HG03103 (cell line): ENCODE measurements at regions not wholly inside any gene's neighbourhood (a gene's known extent, or its start where the extent isn't known, plus 50 kb on each side); places are given as distances from the start of the nearest gene placed in this dataset.

Source experiments
- ATAC-seq: cut with Tn5 transposase; IDR thresholded peaks from one replicate; pipeline ENCODE4 v1.9.1; 2021; ENCODE audit warnings: low read depth; ENCODE audit not compliant: unreplicated experiment

DNA sequence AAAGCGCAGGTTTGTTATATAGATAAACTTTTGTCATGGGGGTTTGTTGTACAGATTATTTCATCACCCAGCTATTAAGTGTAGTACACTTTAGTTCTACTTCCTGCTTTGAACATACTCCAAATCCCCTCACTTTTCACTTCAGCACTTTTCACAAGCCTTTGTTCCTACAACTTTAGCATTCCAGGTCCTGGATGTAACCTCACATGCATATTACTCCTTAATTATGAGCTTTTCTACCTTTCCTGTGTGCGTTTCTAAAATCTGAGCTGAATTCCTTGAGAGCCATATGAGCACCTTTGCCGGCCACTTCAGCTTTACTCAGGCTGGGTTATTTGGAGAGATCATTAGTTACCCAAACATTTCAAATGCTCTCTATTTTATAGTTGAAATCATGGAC, 179.2 kb upstream of the TNFAIP3 start:
- ATAC-seq: no peak

DNA sequence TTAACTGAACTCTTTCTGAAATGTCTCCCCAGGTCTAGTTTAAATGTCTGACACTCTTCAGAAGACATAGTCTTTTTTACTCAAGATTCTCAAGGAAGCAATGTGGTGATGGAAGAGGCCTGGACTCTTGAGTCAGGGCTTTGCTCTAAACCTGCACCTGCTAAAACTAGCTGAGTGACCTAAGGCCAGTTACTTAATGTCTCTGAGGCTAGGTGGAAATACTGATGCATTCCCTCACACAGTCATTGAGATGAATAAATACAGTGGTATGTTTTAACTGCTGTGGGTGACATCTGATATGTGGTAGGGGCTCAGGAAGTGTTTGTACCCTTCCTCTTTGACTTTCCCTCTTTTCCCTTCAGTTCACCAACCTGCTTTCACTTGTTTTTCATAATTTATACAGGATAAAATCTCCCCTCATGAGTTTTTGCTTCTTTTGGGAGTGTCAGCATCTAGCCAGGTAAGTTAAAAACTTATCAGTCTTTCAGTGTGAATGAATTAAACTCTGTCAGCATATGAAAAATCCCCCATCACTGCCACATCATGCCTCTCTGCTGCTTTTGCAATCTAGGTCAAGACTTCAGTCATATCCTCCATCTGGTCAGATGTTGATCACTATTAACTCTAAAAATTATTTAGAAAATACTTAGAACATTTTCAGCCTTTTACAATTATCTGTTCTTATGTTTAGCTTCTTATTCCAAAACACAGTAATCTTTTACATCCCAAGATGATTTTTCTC, 178.7 kb upstream of the TNFAIP3 start:
- no peak for ATAC-seq

DNA sequence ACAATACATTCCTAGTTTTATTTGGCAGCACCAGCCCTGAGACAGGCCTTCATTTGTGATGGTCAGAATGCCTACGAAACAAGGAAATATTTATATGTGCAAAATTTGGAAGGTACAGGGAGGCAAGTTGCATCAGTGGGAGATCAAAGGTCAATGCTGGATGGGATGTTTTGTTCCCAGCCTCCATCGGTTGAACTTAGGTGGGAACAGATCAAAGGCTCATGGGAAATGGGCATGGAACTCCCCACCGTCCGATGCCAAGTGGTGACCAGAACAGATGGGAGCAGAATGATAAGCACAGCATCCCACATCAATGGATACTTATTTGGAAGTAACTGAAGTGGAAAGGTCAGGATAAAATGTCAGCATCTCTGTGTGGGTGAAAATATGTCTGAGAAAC, 177.7 kb upstream of the TNFAIP3 start:
- no peak for ATAC-seq

DNA sequence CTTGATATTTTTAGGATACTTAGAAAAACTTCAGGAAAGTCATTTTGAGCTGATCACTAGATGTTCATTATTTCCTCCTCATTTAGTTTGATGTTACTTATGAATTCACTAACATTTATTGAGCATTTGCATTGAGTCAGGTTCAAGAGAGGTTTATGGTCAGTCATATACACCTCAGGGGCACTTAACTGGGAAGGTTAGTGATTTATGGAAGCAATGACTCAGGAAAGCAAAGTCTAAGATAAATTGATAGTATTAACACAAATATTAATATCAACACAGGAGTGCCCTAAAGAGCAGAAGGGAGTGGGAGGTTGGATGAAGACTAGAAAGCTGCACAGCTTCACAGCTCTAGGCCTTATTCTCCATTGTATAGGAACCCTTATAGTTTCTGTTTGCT, 177.0 kb upstream of the TNFAIP3 start:
- no peak for ATAC-seq

DNA sequence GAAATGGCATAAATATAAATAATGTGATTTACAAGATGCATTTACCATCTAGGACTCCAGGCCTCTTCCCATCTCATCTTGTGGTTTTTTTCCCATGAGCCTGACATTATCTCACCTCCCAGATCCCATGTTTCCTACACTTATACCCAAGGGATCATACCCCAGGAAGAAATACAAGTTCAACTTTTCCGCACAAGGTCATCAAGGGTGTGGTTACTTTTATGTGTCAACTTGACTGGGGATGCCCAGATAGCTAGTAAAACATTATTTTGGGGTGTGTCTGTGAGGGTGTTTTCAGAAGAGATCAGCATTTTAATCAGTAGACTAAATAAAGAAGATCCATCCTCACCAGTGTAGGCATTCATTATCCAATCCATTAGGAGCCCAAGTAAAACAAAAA, 176.3 kb upstream of the TNFAIP3 start:
- no peak for ATAC-seq

DNA sequence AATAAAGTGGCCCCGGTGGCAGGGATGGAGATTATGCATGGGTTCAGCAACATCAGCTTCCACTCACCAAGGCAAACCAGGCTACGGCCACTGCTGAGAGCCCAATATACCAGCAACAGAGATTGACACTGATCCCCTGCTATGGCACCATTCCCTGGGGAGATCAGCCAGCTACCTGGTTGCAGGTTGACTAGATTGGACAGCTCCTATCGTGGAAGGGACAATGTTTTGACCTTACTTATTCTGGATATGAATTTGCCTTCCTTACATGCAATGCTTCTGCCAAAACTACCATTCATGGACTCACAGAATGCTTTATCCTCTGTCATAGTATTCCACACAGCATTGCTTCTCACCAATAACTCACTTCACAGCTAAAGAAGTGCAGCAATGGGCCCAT, 174.8 kb upstream of the TNFAIP3 start:
- no peak for ATAC-seq

DNA sequence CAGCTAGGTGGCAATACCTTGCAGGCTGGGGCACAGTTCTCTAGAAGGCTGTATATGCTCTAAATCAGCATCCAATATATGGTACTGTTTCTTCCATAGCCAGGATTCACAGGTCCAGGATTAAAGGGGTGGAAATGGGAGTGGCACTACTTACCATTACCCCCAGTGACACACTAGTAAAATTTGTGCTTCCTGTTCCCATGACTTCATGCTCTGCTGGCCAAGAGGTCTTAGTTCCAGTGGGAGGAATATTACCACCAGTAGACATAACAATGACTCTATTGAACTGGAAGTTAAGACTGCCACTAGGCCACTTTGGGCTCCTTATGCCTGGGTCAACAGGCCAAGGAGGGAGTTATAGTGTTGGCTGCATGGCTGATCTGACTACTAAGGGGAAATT, 174.3 kb upstream of the TNFAIP3 start:
- ATAC-seq: no peak

DNA sequence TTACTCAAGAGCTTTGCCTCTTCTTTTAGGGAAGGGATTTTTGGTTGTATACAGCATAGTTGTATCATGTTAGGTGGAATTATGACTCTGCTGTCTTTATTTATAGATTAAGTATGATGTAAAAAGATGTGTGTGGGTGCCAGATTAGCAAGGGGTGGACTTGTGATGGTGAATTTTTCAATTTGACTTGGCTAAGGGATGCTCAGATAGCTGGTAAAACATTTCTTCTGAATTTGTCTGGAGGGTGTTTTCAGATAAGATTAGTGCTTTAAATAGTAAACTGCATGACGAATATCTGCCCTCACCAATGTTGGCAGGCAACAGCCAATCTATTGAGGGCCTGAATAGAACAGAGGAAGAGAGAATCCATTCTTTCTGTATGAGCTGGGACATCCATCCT, 173.3 kb upstream of the TNFAIP3 start:
- no peak for ATAC-seq

DNA sequence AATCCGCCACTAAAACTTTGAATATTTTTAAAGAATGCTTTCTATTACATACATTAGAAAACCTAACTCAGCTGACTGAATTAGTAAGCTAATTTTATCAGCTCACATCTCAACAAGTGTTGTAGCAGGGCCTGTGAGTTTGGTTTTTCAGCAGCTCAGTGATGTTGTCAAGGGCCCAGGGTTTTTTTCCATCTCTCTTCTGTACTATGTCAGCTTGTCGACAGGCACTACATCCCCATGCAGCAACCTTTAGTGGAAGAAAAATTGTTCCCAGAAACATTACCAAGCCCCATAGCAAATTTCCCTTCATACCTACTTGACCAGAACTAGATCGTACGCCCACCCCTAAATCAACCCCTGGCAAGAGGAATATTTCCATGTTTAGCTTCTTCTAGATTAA, 170.3 kb upstream of the TNFAIP3 start:
- ATAC-seq: no peak

DNA sequence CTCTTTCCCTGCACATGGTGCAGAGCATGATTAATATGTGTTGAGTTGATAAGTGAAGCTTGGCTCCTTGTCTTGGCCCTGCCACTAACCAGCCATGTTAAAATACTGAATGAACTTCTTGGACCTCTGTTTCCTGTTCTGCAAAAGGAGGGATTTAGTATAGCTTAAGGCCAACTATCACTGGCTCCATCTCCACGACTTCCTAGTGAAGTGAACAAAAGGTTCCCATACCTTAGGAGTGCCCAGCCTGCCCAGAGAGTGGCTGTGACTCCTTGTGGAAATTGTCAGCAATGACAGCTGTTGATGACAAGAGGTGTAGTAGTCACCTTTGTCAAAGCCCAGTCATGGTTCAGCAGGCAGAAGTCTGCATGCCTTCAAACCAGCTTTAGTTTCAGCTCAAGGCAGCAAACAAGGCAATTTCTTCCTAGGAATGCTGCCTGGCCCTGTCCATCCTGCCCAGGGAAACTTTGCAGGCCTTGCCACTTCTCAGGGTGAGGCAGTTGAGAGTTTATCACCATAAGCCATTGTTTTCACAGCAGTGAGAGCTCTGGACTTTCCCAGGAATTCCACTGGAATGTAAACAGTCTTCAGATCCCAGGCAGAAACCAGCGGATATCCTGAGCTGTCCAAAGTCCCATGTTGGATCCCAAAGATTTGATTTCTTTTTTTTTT, 169.7 kb upstream of the TNFAIP3 start:
- no peak for ATAC-seq

DNA sequence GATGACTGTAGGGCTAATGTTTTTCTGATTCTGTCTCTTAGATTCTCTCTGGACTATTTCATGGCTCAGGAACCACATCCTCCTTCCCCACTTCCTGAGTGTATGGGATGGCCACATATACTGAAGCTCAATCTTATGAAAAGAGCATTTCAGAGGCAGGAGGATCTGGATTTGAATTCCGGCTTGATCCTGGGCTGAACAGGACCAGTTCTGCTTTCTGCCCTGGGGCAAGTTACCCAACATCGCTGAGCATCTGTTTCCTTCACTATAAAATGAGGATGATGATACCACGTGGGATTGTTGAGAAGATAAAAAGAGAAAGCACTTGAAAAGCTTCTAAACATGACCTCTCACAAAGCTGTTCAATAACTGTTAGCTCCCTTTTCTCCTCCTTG, 168.4 kb upstream of the TNFAIP3 start:
- ATAC-seq: no peak

DNA sequence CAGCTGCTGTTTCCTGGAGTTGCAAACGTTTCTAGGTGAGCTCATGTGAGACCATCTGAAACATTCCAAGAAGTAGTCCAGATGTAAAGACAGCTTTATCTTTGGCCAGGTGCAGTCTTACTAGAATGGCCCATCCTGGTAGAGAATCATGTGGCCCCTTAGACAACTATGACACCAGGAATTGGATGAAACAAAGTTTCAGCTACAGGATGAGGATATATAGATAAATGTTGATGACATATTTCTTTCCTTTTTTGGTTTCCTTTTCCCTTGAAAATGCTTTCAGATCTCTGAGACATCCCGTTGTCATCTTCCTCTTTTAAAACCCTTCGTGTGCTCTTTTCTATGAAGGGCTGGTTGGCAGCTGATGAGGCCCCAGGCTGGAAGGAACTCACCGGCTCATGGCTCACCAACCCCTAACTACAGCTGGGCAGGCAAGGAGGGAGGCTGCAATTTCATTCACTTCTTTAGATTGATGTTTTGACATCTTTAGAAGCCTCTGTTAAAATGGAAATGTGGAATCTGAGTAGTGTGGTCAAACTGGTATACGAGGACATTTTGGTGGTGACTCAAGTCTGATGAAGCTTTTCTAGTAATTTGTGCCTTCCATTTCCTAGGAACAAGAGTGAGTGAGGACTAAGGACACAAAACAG, 167.9 kb upstream of the TNFAIP3 start:
- no peak for ATAC-seq

DNA sequence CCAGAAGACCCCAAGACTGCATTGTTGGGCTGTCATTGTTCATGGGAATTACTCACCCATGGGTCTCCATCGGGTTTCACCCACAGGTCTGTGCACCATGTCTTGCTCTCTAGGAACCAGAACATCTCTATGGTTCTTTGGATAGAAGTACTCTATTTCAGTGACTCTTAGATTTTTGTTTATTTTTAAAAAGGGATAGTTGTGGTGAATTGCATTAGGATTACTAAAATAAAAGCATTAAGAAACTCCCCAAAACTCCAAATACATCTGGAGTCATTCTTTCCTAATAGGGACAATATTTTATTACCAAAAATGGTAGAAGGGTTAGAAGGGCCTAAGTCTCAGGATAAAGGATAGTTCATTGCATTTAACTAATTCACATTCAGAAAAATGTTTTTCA, 166.9 kb upstream of the TNFAIP3 start:
- no peak for ATAC-seq

DNA sequence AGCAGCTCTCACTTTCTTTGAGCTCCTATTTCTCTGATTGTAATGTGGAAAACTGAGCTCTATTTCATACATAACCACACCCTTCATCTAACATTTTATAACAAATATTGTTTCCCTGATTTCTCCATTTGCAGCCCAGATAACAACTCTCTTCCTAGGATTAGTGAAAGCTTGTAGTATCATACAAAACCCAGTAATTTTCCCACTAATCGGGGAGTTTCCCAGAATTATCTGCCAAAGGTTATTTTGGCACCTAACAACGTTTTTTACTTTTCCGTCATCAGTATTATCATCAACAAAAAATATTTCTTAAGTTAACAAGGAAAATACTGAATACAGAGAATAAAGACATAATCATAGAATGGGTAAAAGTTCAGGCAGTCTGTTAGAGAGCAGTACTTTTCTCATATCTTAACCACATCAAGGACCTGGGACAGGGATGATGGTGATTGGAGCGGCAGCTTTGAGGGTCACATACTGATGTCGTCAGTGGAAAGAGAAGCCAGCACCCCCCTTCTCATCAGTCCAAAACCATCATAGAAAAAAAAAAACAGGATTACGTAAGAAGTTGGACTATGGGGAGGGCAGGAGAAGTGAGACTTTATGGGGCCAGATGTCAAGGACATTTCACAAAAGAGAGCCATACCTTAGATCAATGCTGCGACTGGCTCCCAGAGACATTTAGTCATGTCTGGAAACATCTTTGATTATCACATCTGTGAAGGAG, 166.1 kb upstream of the TNFAIP3 start:
- no peak for ATAC-seq

DNA sequence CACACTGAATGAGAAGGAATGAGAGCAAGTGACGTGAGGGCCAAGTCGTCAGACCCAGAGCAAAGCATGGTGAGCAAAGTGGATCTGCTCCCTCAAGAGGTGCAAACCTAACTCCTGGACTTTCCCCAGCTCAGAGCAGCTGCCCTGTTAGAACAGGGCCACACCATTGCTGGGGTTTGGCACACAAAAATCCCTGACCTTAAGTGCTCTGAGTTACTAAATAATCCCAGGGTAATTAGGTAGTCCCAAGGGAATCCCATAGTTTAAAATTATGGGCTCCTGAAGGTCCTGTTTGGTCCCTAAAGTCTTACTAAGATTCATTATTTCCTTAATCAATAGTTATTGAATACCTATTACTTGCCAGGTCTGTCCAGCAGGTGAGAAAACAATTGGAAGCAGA, 165.1 kb upstream of the TNFAIP3 start:
- ATAC-seq: no peak

DNA sequence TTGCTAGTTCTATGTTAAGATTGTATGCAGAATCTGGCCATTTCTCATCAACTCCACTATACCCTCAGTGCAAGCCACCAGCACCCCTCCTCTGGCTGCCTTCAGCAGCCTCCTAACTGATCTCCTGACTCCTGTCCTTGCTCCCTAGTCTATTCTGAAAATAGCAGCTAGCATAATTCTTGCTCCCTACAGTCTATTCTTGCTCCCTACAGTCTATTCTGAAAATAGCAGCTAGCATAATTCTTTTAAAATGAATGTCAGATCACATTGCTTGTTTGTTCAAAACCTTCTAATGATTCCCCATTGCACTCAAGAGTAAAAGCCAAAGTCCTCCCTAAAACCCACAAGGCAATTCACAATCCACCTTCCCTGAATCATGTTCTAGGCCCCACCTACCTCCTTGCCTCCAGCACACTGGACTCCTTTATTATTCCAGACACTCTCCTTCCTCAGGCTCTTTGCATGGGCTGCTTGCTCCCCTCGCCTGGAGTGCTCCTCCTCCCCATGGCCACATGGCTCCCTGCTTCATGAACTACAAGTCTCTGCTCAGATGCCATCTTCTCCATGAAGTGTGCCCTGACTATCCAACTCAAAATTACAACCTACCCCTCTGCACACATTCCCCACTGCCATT, 164.2 kb upstream of the TNFAIP3 start:
- ATAC-seq: no peak

DNA sequence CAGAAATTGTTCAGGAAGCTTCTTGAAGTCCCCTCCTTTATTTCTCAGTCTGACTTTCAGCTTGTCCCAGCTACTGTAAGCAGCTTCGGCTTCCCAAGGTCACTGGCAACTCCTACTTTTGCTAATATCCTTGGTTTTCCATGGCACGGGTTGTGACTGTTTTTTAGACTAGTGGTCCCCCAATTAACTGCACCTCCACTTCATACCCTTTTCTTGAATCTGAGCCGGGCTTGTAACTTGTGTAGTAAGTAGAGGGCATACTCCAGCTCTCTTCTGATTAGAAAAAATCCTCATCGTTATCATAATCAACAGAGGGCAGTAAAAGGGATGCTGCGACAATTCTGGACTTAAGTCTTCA, 162.3 kb upstream of the TNFAIP3 start:
- no peak for ATAC-seq

DNA sequence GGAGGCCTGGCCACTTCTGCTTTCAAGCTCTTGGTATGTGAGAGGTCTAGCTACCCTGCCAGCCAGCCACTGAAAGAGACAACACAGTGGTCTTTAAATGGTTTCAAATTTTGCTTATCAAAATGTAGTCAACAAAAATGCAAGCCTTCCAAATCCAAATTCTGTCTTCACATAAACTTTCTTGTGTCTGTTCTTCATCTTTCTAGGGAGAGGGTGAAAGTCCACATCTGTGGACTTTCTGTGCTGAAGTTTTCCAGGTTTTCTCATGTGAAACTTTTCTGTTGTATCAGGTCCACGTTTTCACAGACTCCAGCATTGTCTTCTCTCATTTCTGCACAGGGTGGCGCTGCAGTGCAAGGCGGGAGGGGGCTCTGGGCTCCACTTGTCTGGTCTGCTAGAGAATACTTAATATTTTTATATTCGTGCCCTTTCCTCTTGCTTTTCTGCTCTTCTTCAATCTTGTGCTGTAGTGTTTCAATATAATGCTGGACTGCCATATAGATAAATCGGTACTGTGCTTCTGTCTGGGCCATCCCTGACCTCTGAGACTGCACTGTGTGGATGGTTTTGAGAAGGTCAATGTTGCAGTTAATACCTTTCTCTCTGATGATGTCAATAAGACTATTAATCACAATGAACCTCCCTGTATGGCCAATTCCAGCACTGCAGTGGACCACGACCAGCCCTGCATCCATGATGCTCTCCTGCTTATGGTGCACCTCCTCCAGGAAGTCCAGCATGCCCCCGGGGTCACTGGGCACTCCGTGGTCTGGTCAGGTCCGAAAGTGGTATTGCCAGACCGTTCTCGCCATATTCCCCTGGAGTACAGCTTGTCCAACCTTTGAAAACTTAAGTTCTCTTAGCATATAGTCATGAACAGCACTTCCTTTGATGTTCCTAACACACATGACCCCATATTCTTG, 161.6 kb upstream of the TNFAIP3 start:
- ATAC-seq: no peak

DNA sequence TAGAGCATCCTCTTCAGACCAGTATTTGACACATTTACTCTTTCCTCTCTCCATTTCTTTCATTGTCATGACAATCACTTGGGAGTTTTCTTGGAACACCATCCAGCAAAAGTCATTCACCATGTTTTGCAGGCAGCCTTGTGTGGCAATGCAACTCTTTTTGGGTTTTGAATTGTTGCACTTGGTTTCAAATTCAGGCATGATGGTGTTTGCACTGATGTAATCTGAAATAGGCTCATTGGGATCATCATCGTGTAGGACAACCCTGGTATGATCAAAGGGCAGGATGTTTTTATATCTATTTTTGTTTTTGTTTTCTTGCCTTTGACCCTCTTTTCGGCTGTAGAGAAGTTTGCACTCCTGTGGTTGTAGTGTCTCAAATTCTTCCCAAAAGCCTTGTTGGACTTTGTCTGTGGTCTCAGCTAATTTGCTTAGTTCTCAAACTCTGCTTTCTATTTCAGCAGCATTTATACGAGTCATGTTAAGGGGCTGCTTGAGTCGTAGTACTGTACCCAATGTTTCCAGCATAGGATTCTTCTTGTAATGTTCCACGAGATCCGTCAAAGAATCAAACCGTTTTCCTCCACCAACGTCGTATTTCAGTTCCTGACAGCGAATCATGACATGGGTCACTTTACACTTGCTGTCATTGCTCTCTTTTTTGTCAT, 160.8 kb upstream of the TNFAIP3 start:
- no peak for ATAC-seq
